RKO (cell line): ENCODE measurements at regions not wholly inside any gene's neighbourhood (a gene's known extent, or its start where the extent isn't known, plus 50 kb on each side); places are given as distances from the start of the nearest gene placed in this dataset.
"Not testable (repeated sequence)": the region's sequence is repeated elsewhere in the genome, so short reads cannot be mapped to it uniquely, and the experiment has no call there.

Source experiments
- DNase-seq: peaks from one replicate; pipeline ENCODE4 v3.0.0-alpha.2; 2016; ENCODE audit warnings: low spot score

DNA sequence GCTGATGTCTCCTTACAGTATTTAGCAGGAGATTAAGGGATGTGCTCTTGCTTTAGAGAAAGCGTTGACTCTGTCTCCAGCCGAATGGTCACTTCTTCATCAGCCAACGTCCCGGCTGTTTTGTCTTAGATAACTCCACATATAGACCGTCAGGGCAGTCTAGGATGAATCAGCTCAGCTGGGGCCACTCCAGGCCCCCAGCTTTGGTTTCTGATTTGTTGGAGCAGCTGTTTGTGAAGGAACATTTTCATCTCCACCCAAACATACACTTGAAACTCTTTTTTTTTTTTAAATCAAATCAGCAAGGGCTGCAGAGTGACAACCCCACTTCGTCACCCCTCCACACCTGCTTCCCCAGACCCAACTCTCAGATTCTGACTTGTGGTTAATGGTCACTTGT lies 206.1 kb upstream of the GALNT2 start:
- no peak for DNase-seq

DNA sequence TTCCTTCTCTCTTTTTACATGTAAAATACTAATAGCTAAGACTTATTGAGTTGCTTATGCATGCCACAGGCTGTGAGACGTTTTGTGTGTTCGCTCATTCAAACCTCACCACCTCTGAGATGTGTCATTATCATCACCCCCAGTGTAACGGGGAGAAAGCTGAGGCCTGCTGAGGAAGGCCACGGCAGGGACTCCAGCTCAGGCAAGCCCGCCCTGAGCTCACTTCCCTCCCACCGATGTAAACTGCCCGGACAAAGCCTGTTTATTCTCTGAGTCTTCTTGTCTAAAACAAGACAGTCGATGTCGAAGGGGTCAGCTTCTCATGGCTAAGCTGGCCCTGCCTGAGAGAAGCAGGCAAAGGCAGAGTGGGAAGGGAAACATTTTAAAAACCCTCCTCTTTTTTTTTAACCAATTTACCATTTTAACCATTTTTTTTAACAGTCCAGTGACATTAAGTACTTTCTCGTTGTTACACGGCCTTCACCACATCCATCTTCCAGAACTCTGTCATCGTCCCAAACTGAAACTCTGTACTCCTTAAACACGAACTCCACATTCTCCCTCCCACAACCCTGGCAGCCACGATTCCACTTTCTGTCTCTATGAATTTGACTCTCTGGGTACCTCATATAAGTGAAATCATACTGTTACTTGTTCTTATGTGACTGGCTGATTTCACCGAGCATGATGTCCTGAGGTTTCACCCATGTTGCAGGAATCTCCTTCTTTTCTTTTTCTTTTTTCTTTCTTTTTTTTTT lies 204.8 kb upstream of the GALNT2 start:
- no peak for DNase-seq

DNA sequence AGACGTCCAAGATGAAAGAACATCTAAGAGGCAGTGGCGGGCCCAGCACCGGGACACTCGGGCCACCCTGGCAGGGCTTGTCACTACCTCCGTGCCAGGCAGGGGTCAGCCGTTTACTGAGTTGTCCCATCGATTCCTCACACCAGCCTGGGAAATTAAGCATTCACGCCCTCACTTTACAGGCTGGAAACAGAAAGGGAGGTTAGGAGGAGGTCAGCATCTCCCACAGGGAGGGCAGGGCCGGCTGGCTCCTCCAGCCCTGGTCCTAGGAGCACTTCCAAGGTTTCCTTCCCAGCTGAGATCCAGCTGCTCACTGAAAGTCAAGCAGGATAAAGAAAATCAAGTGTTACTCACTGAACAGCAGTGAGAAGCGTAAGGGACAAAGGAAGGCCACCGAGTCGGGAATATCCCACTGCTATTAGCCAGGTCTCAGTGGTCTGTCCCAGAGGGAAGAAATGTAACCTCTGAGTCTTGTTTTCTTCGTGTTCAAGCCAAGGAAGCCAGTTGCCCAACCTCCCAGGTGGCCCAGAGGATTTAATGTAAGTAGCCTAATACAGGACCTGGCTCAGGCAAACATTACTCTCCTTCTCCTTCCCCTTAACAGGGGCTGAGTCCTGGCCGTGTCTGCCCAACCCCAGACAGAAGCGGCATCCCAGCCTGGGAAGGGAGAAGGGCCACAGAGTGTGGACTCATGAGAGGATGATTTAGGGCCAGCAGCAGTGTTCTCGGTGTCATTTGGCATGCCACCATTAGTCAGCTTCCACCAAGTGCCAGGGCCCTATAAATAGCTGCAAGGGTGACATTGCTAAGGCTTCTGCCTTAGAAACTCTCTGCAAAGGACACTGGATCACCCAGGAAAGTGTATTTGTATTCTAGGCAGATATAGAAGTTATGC lies 203.1 kb upstream of the GALNT2 start:
- no peak for DNase-seq

DNA sequence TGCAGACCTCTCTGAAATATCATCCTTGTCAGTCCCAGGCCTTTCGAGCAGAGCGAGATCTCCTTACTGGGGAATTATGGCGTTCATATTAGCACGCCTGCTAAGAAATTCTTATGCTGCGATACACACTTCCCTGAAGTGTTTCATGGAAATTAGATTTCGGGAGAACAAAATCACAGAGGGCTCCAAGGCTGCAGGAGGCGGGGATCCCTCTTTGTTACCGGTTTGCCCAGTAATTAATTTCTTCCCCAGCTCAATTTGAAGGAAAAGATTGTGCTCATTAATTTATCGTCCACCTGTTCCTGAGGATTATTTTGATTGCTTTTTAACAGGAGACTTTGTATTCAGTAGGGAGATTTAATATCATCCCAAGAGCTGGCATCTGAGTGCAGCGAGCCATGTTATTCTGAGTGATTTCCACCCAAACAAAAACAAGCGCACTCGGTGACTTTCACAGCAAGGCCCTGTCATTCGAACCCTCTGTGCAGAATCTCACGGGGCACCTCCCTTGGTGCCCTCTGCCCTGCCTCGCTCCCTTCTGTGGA lies 202.3 kb upstream of the GALNT2 start:
- DNase-seq = no peak

DNA sequence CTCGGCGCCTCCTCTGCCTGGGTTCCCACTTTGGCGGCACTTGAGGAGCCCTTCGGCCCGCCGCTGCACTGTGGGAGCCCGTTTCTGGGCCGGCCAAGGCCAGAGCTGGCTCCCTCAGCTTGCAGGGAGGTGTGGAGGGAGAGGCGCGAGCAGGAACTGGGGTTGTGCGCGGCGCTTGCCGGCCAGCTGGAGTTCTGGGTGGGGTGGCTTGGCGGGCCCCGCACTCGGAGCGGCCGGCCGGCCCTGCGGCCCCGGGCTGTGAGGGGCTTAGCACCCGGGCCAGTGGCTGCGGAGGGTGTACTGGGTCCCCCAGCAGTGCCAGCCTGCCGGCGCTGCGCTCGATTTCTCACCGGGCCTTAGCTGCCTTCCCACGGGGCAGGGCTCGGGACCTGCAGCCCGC lies 201.7 kb upstream of the GALNT2 start:
- not testable (repeated sequence) for DNase-seq

DNA sequence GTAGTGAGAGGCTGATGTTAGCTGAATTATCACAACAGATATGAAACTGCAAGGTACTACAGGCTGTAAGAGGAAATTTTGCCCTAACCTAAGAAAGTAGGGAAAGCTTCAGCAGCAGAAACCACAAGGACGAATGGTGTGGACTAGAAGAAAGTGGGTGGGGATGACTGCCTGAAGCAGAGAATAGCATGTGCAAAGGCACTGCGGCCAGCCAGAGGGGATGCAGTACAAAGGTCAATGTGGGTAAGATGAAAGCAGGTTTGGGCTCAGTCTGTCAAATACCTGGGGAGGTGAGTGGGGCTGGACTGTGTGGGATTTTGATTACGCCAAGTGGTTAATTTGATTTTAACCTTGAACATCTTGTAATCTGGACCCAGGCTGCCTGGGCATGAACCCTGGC lies 199.3 kb upstream of the GALNT2 start:
- DNase-seq = no peak

DNA sequence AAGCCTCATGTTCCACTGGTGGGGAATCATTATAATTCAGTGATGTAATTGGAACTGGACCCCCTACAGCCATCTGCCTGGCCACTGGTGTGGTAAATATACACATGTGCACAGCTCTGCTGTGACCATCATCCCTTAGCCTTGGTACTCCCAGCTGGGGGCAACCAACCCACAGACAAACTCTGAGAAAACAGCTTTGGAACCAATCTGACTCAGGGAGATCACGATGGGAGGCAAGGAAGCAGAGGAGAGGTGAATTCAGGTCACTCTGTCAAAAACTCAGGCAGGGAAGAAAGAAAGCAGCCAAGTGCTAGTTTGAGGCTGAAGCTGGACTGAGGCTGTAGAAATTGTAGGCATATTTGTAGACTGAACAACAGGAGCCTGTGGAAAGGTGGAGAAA lies 197.8 kb upstream of the GALNT2 start:
- DNase-seq = no peak

DNA sequence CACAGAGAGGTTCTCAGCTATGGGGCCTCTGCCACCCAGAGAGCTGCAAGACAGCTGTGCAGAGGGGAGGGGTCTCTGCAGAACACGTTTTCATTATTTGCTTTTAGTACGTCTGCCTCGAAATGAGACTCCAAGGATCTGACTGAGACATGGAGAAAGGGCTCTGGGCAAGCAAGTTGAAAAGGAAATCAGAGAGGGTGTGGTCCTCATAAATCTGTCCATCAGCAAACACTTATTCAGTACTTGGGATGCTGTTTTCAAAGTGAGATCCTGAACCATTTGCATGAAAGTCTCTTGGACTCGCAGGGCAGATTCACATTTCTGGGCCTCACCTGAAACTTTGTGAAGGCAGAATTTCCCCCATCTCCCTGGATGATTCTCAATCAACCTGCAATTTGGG lies 197.4 kb upstream of the GALNT2 start:
- no peak for DNase-seq

DNA sequence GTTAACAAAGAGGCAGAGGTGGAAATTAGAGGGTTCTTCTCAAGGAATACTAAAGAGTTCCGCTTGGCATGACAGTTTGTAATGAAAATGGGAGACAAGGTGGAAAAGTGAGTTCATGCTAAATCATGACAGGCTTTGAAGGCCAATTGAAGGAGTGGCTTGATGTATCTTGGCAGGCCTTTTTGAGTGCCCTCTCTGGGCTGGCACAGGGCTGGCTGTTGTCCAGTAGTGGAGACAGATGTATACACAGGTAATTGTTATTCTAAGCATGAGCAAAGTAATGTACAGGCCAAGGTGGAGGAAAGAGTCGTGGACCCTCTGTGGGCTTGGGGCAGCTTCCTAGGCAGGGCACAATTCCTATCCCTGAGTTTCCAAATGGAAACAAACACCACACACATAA lies 196.7 kb upstream of the GALNT2 start:
- no peak for DNase-seq

DNA sequence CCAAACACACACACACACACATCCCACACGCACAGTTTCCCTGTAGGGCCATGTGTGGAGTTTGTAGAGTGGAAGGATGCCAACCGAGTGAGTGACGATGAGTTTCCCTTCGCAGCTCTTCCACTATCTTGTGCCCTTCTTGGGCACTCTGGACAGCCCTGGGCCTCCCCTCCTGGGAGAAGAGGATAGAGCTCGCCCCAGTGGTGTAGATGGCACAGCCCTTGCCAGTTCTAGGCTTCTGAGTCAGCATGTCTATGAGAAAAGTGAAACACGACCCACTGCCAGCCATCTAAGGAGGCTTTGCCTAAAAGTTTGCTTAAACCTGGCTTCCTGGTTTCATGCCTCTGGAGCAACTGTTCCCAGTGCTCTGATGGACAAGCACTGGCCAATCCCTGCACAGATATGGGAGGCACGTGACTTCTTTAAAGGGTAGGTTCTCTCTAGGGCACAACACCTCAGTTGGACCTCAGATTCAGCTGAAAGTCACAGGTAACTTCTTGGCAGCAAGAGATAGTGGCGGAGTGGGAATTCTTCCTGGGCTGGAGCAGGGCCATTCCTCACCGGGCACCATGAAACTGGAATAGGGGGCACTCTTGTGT lies 195.9 kb upstream of the GALNT2 start:
- DNase-seq = no peak

DNA sequence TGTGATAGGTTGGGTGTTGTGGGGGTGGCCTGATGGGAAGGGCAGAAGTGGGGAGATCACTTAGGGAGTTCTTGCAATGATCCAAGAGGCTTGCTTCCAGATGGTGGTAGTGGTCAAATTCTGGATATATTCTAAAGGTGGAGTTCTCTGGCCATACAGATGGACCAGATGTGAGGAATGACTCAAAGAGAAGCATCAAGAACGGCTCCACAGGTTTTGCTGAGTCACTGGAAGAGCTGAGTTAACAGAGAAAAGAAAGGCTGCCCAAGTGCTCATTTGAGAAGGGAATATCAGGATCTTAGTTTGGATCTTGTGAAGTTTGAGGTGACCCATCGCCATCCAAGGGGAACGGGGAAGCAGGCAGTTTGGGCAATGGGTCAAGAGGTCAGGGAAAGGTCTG lies 192.9 kb upstream of the GALNT2 start:
- no peak for DNase-seq

DNA sequence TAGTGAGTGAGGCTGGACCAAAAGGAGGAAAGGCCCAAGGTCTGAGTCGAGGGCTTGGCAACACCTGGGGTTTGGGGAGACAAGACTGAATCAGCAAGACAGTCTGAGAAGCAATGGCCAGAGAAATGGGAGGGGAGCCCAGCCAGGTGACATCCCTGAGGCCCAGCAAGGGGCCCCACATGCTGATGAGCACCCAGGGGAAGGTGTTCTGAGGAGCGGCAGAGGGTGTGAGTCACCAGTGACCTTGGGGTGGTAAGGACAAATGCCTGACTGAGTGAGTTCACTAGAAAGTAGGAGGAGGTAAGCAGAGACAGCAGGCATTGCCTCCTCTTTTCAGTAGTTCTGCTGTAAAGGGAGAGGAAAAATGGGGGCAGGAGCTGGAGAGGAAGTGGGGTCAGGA lies 192.4 kb upstream of the GALNT2 start:
- no peak for DNase-seq

DNA sequence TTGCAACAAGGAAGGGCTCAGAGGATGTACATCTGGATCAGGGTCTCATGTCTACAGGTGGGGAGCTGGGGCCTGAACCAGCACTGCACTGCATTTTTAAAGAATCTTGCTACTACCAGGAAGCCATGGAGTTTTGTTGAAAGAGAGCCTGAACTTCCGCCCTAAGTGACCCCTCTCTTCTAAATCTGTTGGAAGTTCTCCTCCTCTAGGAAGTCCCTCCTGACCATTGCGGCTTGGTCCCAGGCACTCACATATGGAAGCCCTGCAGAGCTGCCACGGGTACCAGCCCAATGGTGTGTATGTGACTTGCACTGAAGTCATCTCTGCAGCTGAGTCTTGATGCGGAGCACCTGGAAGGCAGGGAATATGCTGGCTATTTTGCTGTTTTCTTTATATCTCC lies 192.0 kb upstream of the GALNT2 start:
- no peak for DNase-seq

DNA sequence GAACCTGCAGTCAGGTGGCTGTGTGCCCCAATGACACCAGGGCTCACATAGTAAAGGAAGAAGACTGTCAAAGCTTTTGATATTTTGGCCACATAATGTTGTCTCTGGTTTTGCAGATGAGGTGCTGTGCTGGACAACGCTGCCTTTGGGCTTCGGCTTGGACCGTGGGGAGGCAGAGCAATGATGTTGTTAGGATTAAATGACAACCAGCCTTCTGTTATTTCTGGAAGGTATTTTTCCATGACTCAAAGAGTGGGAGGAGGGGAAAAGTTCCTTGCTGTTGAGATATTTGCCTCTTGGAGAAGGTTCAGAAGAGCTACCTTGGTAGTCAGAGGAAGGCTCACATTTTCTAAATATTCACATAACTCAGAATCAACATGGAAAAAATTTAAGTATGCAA lies 187.3 kb upstream of the GALNT2 start:
- no peak for DNase-seq

DNA sequence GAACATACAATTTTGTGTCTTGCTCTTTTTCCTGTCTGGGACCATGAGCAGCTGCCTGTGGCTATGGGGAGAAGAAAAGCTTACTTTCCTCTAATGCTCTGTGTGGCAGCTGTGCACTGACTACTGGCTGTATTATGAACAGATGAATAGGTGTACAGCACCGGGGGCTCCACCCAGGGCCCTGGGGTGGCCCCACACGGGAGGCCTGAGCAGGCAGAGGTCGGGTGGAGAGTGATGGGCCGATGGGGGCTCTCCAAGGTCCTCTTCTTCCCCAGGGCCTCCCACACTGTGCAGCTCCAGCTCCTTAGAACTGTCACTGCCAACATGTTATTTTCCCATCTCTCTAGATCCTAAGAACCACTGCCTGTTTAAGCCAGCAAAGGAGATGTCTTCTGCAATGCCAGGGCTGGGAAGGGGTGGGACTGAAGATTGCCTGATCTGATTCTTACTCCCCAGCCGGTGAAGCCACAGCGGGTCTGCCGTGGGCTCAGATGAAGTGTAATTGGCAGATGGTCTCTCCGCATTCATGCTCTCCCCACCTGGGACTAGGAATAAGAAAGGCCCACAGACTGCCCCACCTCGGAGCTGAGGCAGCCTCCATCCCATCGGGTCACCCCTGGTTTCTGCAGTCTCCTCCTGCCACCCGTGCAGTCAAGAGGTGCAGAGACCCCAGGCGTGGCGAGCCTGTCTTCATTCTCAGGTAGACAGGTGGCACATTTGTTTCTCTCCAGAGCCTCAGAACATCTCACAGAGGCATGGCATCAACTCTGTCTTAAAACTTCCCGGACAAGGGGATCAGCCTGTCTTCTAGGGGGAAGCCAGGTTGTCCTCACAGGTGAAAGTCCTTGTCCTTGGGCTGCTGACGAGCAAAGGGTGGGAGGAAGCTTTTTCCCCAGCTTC lies 186.5 kb upstream of the GALNT2 start:
- no peak for DNase-seq

DNA sequence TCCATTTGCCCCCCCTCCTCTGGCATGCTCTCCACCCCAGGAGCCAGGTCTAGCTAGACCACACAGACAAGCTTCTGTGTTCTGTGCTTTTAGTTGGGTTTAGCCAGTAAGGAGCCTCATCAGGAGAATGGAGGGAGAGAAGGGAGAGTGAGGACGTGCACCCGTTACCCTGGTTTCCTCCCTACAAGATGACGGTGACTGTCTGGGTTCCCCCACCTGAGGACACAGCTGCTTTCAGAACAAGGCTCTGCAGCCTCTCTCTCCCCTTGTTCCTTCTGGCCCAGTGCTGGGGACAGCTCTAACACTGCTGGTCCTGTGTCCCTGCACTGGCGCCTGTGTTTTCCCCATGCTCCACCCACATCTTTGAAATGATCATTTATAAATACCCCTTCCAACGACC lies 184.4 kb upstream of the GALNT2 start:
- DNase-seq = no peak

DNA sequence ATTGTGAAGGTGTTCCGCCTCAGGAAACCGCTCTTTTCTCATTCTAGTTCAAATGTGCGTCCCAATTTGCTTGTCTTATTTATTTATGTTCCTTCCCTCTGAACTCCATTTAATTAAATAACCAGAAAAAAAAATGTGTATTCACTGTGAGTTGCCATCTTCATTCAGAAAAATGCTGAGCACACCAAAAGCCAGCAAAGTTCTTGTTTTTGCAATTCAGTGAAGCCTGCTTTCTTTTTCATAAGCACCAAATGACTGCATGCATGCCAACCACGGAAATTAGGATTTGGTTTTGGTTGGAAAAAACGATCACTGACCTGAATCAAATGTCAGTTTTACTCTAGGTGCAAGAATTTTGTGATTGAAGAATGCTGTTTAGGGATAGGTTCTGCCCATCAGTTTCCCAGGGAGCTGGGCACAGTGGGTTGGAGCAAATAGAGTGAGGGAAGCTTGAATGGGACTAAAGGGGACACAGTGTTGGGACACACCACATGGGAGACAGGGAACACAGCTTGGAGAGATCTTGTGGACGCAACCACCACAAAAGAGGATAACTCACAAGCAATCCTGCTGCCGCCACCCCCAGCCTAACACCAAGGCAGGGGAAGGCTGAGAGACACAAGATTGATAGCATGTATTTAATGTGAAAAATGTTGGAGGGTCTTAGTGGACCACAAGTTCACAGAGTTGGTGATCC lies 183.4 kb upstream of the GALNT2 start:
- DNase-seq = no peak

DNA sequence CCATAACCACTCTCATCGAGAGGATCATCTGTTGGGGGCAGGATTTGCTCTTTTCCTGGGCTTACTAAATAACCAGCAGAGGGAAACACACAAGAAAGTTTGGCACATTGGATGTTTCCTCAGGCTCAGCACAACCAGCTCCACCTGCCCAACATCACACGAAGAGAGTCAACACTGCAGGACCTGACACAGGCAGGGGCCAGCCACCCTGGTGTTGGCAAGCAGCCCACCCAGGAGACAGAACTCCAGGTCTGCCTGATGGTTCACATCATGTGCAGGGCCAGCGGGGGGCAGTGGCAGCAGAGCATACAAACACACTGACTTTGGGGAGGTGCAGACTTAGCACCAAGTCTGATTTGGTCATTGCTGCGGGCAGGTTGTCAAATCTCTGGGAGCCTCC lies 182.3 kb upstream of the GALNT2 start:
- DNase-seq = no peak

DNA sequence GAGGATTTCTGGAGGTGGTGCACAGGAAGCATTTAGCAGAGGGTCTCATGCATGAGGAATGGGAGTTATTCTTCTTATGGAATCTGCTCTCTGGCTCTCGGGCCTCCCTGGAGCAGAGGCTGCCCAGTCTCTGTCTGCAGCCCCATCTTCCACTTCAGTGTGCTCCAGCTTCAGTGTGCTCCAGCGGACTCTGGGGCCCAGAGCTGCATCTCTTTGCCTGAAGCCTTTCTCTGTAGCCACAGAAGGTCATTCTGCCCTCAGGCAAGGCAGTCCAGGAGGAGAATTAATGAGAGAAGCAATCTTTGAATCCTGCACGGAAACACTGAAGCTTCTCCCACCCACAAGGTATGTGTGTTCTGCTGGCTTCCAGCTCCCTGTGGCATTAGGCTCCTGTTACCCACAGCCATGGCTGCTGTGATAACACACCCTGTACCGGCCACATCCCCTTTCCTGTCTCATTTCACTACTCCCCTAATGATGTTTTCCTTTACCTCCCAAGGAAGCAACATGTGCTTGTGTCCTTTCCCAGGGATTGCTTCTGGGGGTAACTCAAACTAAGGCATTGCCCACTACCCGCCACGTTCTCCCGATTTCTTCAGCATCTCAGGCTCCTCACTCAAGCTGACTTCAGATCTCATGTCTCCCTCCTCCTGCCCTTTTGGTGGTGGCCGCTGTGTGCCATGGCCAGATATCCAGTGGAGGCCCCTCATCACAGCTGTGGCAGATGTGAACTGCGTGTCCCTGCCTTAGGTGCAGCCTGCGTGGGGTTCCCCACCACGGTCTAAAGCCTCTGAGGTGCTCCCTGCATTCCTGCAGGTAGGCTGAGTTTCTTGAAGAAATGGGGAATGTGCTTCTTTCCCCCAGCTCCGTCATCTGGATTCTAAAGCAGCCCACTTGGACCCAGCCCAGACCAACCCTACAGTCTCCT lies 181.2 kb upstream of the GALNT2 start:
- DNase-seq = no peak

DNA sequence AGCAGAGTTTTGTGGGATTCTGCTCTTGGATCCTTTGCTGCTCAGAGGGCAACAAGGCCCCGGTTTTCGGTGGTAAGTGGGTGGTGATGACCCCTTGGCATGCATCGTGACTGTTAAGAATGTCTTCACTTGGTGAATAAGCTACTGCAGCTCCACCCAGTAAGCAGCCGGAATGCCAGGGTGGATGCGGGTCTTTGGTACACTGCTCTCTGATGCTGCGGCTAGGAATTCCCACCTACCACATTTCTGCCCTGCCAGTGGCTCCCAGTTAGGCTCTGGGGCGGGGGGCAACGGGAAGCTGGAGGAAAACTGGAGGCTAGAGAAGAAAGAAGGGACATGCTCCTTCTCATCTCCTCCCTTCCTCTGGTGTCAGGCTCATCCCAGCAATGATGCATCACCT lies 180.4 kb upstream of the GALNT2 start:
- DNase-seq = no peak
